GM21786 (cell line): ENCODE measurements at regions not wholly inside any gene's neighbourhood (a gene's known extent, or its start where the extent isn't known, plus 50 kb on each side); places are given as distances from the start of the nearest gene placed in this dataset.
"Not testable (repeated sequence)": the region's sequence is repeated elsewhere in the genome, so short reads cannot be mapped to it uniquely, and the experiment has no call there.

Experiments
- ATAC-seq: cut with Tn5 transposase; IDR thresholded peaks from one replicate; pipeline ENCODE4 v1.9.1; 2021; ENCODE audit not compliant: unreplicated experiment

GRCh38 chr4:124839786-124840390 is 127.4 kb upstream of the ANKRD50 start:
- ATAC-seq: no peak

- ATAC-seq: no peak
Observed at GRCh38 chr4:124833831-124834505, 121.4 kb upstream of the ANKRD50 start.

GRCh38 chr4:124828382-124828781 is 115.8 kb upstream of the ANKRD50 start:
- ATAC-seq: no peak

- no peak for ATAC-seq
Observed at GRCh38 chr4:124817531-124817930, 105.0 kb upstream of the ANKRD50 start.

GRCh38 chr4:124812203-124812602 is 99.7 kb upstream of the ANKRD50 start:
- not testable (repeated sequence) for ATAC-seq

GRCh38 chr4:124810827-124811226 is 98.3 kb upstream of the ANKRD50 start:
- ATAC-seq: no peak

- no peak for ATAC-seq
Observed at GRCh38 chr4:124807421-124807820, 94.9 kb upstream of the ANKRD50 start.

- no peak for ATAC-seq
Observed at GRCh38 chr4:124806403-124806802, 93.9 kb upstream of the ANKRD50 start.

- peak; percentile 91 for ATAC-seq
Observed at GRCh38 chr4:124804584-124804983, 92.1 kb upstream of the ANKRD50 start.

GRCh38 chr4:124804041-124804440 is 91.5 kb upstream of the ANKRD50 start:
- no peak for ATAC-seq

GRCh38 chr4:124803641-124804040 is 91.1 kb upstream of the ANKRD50 start:
- peak; percentile 47 for ATAC-seq

- ATAC-seq: no peak
Observed at GRCh38 chr4:124803026-124803425, 90.5 kb upstream of the ANKRD50 start.

- ATAC-seq: no peak
Observed at GRCh38 chr4:124797223-124797622, 84.7 kb upstream of the ANKRD50 start.

- ATAC-seq: no peak
Observed at GRCh38 chr4:124790471-124790870, 77.9 kb upstream of the ANKRD50 start.

- ATAC-seq: no peak
Observed at GRCh38 chr4:124786634-124787033, 74.1 kb upstream of the ANKRD50 start.

- ATAC-seq: no peak
Observed at GRCh38 chr4:124785645-124786044, 73.1 kb upstream of the ANKRD50 start.

- no peak for ATAC-seq
Observed at GRCh38 chr4:124783847-124784246, 71.3 kb upstream of the ANKRD50 start.

GRCh38 chr4:124777007-124777406 is 64.5 kb upstream of the ANKRD50 start:
- no peak for ATAC-seq

GRCh38 chr4:124768596-124769365 is 56.2 kb upstream of the ANKRD50 start:
- no peak for ATAC-seq

- ATAC-seq: no peak
Observed at GRCh38 chr4:124762956-124763355, 50.4 kb upstream of the ANKRD50 start.
